ENCODE measurements at regions not wholly inside any gene's neighbourhood (a gene's known extent, or its start where the extent isn't known, plus 50 kb on each side); places are given as distances from the start of the nearest gene placed in this dataset.

DNA sequence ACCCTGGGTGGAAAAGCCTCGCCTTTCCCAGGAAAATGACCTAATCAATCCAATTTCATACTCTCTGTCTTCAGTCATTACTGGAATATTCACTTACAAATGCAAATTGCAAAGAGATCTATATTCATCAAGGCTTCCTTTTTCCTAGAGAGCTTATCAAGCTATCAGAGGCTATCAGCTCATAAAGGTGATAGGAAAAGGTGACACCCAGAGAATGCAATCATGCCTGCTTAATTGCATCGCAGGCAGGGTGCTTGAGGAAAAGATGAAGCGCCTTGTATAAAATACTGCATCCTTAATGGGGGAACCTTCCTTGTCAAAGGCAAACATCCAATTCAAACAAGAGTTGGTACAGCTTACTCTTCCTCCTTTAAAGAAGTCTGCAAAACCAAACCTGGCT, 59.7 kb downstream of the SHANK2 start:
- TF ChIP-seq, protein P1, sequence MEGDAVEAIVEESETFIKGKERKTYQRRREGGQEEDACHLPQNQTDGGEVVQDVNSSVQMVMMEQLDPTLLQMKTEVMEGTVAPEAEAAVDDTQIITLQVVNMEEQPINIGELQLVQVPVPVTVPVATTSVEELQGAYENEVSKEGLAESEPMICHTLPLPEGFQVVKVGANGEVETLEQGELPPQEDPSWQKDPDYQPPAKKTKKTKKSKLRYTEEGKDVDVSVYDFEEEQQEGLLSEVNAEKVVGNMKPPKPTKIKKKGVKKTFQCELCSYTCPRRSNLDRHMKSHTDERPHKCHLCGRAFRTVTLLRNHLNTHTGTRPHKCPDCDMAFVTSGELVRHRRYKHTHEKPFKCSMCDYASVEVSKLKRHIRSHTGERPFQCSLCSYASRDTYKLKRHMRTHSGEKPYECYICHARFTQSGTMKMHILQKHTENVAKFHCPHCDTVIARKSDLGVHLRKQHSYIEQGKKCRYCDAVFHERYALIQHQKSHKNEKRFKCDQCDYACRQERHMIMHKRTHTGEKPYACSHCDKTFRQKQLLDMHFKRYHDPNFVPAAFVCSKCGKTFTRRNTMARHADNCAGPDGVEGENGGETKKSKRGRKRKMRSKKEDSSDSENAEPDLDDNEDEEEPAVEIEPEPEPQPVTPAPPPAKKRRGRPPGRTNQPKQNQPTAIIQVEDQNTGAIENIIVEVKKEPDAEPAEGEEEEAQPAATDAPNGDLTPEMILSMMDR (IDR thresholded peaks at IDR 0.05; ENCODE audit: insufficient read depth, low read length, poor library complexity, severe bottlenecking): no peak
- no peak for TF ChIP-seq EZH2phosphoT487 (conservative IDR thresholded peaks at IDR 0.05; ENCODE audit: low read length)
